ENCODE measurements at regions not wholly inside any gene's neighbourhood (a gene's known extent, or its start where the extent isn't known, plus 50 kb on each side); places are given as distances from the start of the nearest gene placed in this dataset.

GRCh38 chr2:67219651-67220050 is 177.5 kb upstream of the ETAA1 start:
- Histone ChIP-seq H4K20me1 (ENCODE audit: insufficient read depth, low read depth, low read length) (no peaks in the 10 kb centered on the region), H3K79me2 (ENCODE audit: low read length) (no peaks in the 10 kb centered on the region), H3K27ac (ENCODE audit: low read length) (no peak overlapping the region), H3K4me3 (ENCODE audit: low read length) (no peak overlapping the region), H3K36me3 (ENCODE audit: insufficient read depth, low read length) (no peaks in the 10 kb centered on the region), H2AFZ (ENCODE audit: low read length) (no peak overlapping the region), H3K27me3 (ENCODE audit: low read length) (0 out of 2 replicates have a peak, but pooled peaks cover 3% of the 10 kb centered on the region), H3K9me2 (replicated peaks; ENCODE audit: insufficient read depth, low read length) (no peaks in the 10 kb centered on the region), H3K4me2 (ENCODE audit: low read depth, low read length, poor library complexity, severe bottlenecking) (no peak overlapping the region), H3K4me1 (ENCODE audit: low read length) (no peaks in the 10 kb centered on the region), H3K9me3 (ENCODE audit: low read length) (no peaks in the 10 kb centered on the region), H3K9ac (ENCODE audit: low read length) (no peak overlapping the region)
- no peak for DNase-seq

GRCh38 chr2:67221266-67221665 is 175.9 kb upstream of the ETAA1 start:
- no peak overlapping the region for H3K4me2 ChIP-seq (ENCODE audit: low read depth, low read length, poor library complexity, severe bottlenecking)
- H3K79me2 ChIP-seq (ENCODE audit: low read length), result no peaks in the 10 kb centered on the region
- H3K27me3 ChIP-seq (ENCODE audit: low read length), result no peaks in the 10 kb centered on the region
- H3K9me2 ChIP-seq (replicated peaks; ENCODE audit: insufficient read depth, low read length), result no peaks in the 10 kb centered on the region
- H3K4me1 ChIP-seq (ENCODE audit: low read length), result no peaks in the 10 kb centered on the region
- H3K9ac ChIP-seq (ENCODE audit: low read length), result no peak overlapping the region
- no peak overlapping the region for H3K27ac ChIP-seq (ENCODE audit: low read length)
- H3K9me3 ChIP-seq (ENCODE audit: low read length), result no peaks in the 10 kb centered on the region
- no peak overlapping the region for H2AFZ ChIP-seq (ENCODE audit: low read length)
- no peak for DNase-seq
- no peaks in the 10 kb centered on the region for H4K20me1 ChIP-seq (ENCODE audit: insufficient read depth, low read depth, low read length)
- no peaks in the 10 kb centered on the region for H3K36me3 ChIP-seq (ENCODE audit: insufficient read depth, low read length)
- no peak overlapping the region for H3K4me3 ChIP-seq (ENCODE audit: low read length)

- Histone ChIP-seq H3K9ac (ENCODE audit: low read length) (no peak overlapping the region), H3K4me3 (ENCODE audit: low read length) (no peak overlapping the region), H2AFZ (ENCODE audit: low read length) (no peak overlapping the region), H3K79me2 (ENCODE audit: low read length) (no peaks in the 10 kb centered on the region), H3K27ac (ENCODE audit: low read length) (no peak overlapping the region), H3K27me3 (ENCODE audit: low read length) (no peaks in the 10 kb centered on the region), H3K9me3 (ENCODE audit: low read length) (no peaks in the 10 kb centered on the region), H3K9me2 (replicated peaks; ENCODE audit: insufficient read depth, low read length) (no peaks in the 10 kb centered on the region), H3K4me1 (ENCODE audit: low read length) (no peaks in the 10 kb centered on the region), H3K36me3 (ENCODE audit: insufficient read depth, low read length) (no peaks in the 10 kb centered on the region), H3K4me2 (ENCODE audit: low read depth, low read length, poor library complexity, severe bottlenecking) (no peak overlapping the region), H4K20me1 (ENCODE audit: insufficient read depth, low read depth, low read length) (no peaks in the 10 kb centered on the region)
- no peak for DNase-seq
Observed at GRCh38 chr2:67225287-67225973, 171.7 kb upstream of the ETAA1 start.

- Histone ChIP-seq H3K27ac (ENCODE audit: low read length) (no peak overlapping the region), H3K27me3 (ENCODE audit: low read length) (no peaks in the 10 kb centered on the region), H3K9me2 (replicated peaks; ENCODE audit: insufficient read depth, low read length) (no peaks in the 10 kb centered on the region), H3K4me3 (ENCODE audit: low read length) (no peak overlapping the region), H3K79me2 (ENCODE audit: low read length) (no peaks in the 10 kb centered on the region), H3K36me3 (ENCODE audit: insufficient read depth, low read length) (no peaks in the 10 kb centered on the region), H3K4me2 (ENCODE audit: low read depth, low read length, poor library complexity, severe bottlenecking) (no peak overlapping the region), H2AFZ (ENCODE audit: low read length) (no peak overlapping the region), H3K9ac (ENCODE audit: low read length) (no peak overlapping the region), H3K9me3 (ENCODE audit: low read length) (no peaks in the 10 kb centered on the region), H3K4me1 (ENCODE audit: low read length) (no peaks in the 10 kb centered on the region), H4K20me1 (ENCODE audit: insufficient read depth, low read depth, low read length) (no peaks in the 10 kb centered on the region)
- no peak for DNase-seq
Observed at GRCh38 chr2:67229706-67230105, 167.4 kb upstream of the ETAA1 start.

GRCh38 chr2:67232936-67233335 is 164.2 kb upstream of the ETAA1 start:
- no peak overlapping the region for H3K9ac ChIP-seq (ENCODE audit: low read length)

GRCh38 chr2:67234440-67234839 is 162.7 kb upstream of the ETAA1 start:
- H3K4me2 ChIP-seq (ENCODE audit: low read depth, low read length, poor library complexity, severe bottlenecking), result no peak overlapping the region
- H4K20me1 ChIP-seq (ENCODE audit: insufficient read depth, low read depth, low read length), result no peaks in the 10 kb centered on the region
- H3K79me2 ChIP-seq (ENCODE audit: low read length), result no peaks in the 10 kb centered on the region
- no peak overlapping the region for H3K27ac ChIP-seq (ENCODE audit: low read length)
- no peak overlapping the region for H3K9ac ChIP-seq (ENCODE audit: low read length)
- H3K9me2 ChIP-seq (replicated peaks; ENCODE audit: insufficient read depth, low read length), result no peaks in the 10 kb centered on the region
- DNase-seq, result peak; percentile 53
- no peaks in the 10 kb centered on the region for H3K4me1 ChIP-seq (ENCODE audit: low read length)
- H3K4me3 ChIP-seq (ENCODE audit: low read length), result no peak overlapping the region
- H3K36me3 ChIP-seq (ENCODE audit: insufficient read depth, low read length), result no peaks in the 10 kb centered on the region
- H3K9me3 ChIP-seq (ENCODE audit: low read length), result no peaks in the 10 kb centered on the region
- H2AFZ ChIP-seq (ENCODE audit: low read length), result no peak overlapping the region
- no peaks in the 10 kb centered on the region for H3K27me3 ChIP-seq (ENCODE audit: low read length)

More at GRCh38 chr2:67232936-67233335, 164.2 kb upstream of the ETAA1 start:
- Histone ChIP-seq H3K4me2 (ENCODE audit: low read depth, low read length, poor library complexity, severe bottlenecking) (no peak overlapping the region), H3K4me1 (ENCODE audit: low read length) (no peaks in the 10 kb centered on the region), H2AFZ (ENCODE audit: low read length) (no peak overlapping the region), H3K9me2 (replicated peaks; ENCODE audit: insufficient read depth, low read length) (no peaks in the 10 kb centered on the region), H3K79me2 (ENCODE audit: low read length) (no peaks in the 10 kb centered on the region), H3K27me3 (ENCODE audit: low read length) (no peaks in the 10 kb centered on the region), H4K20me1 (ENCODE audit: insufficient read depth, low read depth, low read length) (no peaks in the 10 kb centered on the region), H3K36me3 (ENCODE audit: insufficient read depth, low read length) (no peaks in the 10 kb centered on the region), H3K27ac (ENCODE audit: low read length) (no peak overlapping the region), H3K9me3 (ENCODE audit: low read length) (no peaks in the 10 kb centered on the region), H3K4me3 (ENCODE audit: low read length) (no peak overlapping the region)
- no peak for DNase-seq

- no peak overlapping the region for H3K27ac ChIP-seq (ENCODE audit: low read length)
- no peaks in the 10 kb centered on the region for H4K20me1 ChIP-seq (ENCODE audit: insufficient read depth, low read depth, low read length)
- H3K9me3 ChIP-seq (ENCODE audit: low read length), result no peaks in the 10 kb centered on the region
- H3K79me2 ChIP-seq (ENCODE audit: low read length), result no peaks in the 10 kb centered on the region
- H2AFZ ChIP-seq (ENCODE audit: low read length), result no peak overlapping the region
- H3K27me3 ChIP-seq (ENCODE audit: low read length), result no peaks in the 10 kb centered on the region
- H3K9ac ChIP-seq (ENCODE audit: low read length), result no peak overlapping the region
- H3K4me3 ChIP-seq (ENCODE audit: low read length), result no peak overlapping the region
- H3K4me1 ChIP-seq (ENCODE audit: low read length), result no peaks in the 10 kb centered on the region
- H3K9me2 ChIP-seq (replicated peaks; ENCODE audit: insufficient read depth, low read length), result no peaks in the 10 kb centered on the region
- H3K36me3 ChIP-seq (ENCODE audit: insufficient read depth, low read length), result no peaks in the 10 kb centered on the region
- H3K4me2 ChIP-seq (ENCODE audit: low read depth, low read length, poor library complexity, severe bottlenecking), result no peak overlapping the region
- peak; percentile 58 for DNase-seq
Observed at GRCh38 chr2:67237288-67237687, 159.8 kb upstream of the ETAA1 start.

GRCh38 chr2:67240507-67240906 is 156.6 kb upstream of the ETAA1 start:
- no peak overlapping the region for H3K27ac ChIP-seq (ENCODE audit: low read length)
- no peaks in the 10 kb centered on the region for H3K9me3 ChIP-seq (ENCODE audit: low read length)
- H3K4me1 ChIP-seq (ENCODE audit: low read length), result no peaks in the 10 kb centered on the region
- H3K79me2 ChIP-seq (ENCODE audit: low read length), result no peaks in the 10 kb centered on the region
- no peak overlapping the region for H2AFZ ChIP-seq (ENCODE audit: low read length)
- no peak overlapping the region for H3K9ac ChIP-seq (ENCODE audit: low read length)
- H3K4me3 ChIP-seq (ENCODE audit: low read length), result no peak overlapping the region
- H3K27me3 ChIP-seq (ENCODE audit: low read length), result no peaks in the 10 kb centered on the region
- no peak for DNase-seq
- H3K4me2 ChIP-seq (ENCODE audit: low read depth, low read length, poor library complexity, severe bottlenecking), result no peak overlapping the region
- H4K20me1 ChIP-seq (ENCODE audit: insufficient read depth, low read depth, low read length), result no peaks in the 10 kb centered on the region
- H3K9me2 ChIP-seq (replicated peaks; ENCODE audit: insufficient read depth, low read length), result no peaks in the 10 kb centered on the region
- no peaks in the 10 kb centered on the region for H3K36me3 ChIP-seq (ENCODE audit: insufficient read depth, low read length)

All from Karpas-422 (cell line).